ENCODE measurements at regions not wholly inside any gene's neighbourhood (a gene's known extent, or its start where the extent isn't known, plus 50 kb on each side); places are given as distances from the start of the nearest gene placed in this dataset.

- TF ChIP-seq POLR2AphosphoS5 (IDR thresholded peaks at IDR 0.05), result no peak
- no peak for TF ChIP-seq POLR2A (IDR thresholded peaks at IDR 0.05)
These were observed 875.4 kb downstream of the SORCS3 start for GRCh38 chr10:105516511-105516910.

Measured in suprapubic skin (tissue), 4 donors.